Endothelial cell of umbilical vein (primary cell): ENCODE measurements at regions not wholly inside any gene's neighbourhood (a gene's known extent, or its start where the extent isn't known, plus 50 kb on each side); places are given as distances from the start of the nearest gene placed in this dataset.

Experiments used
- CTCF ChIP-seq, 2 donors: IDR thresholded peaks; 1 replicate in 1 of 2; 2 replicates in 1 of 2; pipeline ENCODE4 v1.5.1; 2011; ENCODE audit warnings: low read length in 2 of 2, mild to moderate bottlenecking in 2 of 2, moderate library complexity in 2 of 2, control low read depth in 1 of 2, inconsistent platforms in 1 of 2, low read depth in 1 of 2; ENCODE audit not compliant: insufficient read depth in 1 of 2; ENCODE audit errors: extremely low read depth in 1 of 2
- EZH2 ChIP-seq: IDR thresholded peaks from 2 replicates; pipeline ENCODE4 v1.6.1; 2012; ENCODE audit warnings: borderline replicate concordance, low read depth, mild to moderate bottlenecking, moderate library complexity, low read length, inconsistent platforms; ENCODE audit not compliant: severe bottlenecking
- GATA2 ChIP-seq: IDR thresholded peaks from 2 replicates; pipeline ENCODE4 v1.7.0; 2011; ENCODE audit warnings: low read depth, mild to moderate bottlenecking, moderate library complexity, mixed read lengths, low read length; ENCODE audit not compliant: insufficient read length, insufficient read depth
- JUN ChIP-seq: IDR thresholded peaks from 2 replicates; pipeline ENCODE4 v1.6.1; 2011; ENCODE audit warnings: borderline replicate concordance, low read depth; ENCODE audit not compliant: insufficient read length, insufficient read depth
- MAX ChIP-seq: IDR thresholded peaks from 2 replicates; pipeline ENCODE4 v1.6.1; 2011; ENCODE audit not compliant: insufficient read depth, insufficient read length
- MYC ChIP-seq: IDR thresholded peaks from one replicate; pipeline ENCODE4 v1.6.1; 2011; ENCODE audit warnings: mild to moderate bottlenecking, low read depth, low read length
- POLR2A ChIP-seq: IDR thresholded peaks from 2 replicates; pipeline ENCODE4 v1.6.1; 2012; ENCODE audit warnings: low read depth, mild to moderate bottlenecking, control low read depth, low read length

- no peak for TF ChIP-seq MYC
- no peak for TF ChIP-seq POLR2A
- TF ChIP-seq CTCF (IDR thresholded peaks at IDR 0.05; ENCODE audit: extremely low read depth in 1 of 2, insufficient read depth in 1 of 2, low read depth in 1 of 2, low read length in 2 of 2), result no peak
- no peak for TF ChIP-seq GATA2
- no peak for TF ChIP-seq EZH2
- TF ChIP-seq JUN, result no peak
- TF ChIP-seq MAX, result no peak
Observed at GRCh38 chr6:3510617-3511016, 53.8 kb upstream of the SLC22A23 start.
